ENCODE measurements at regions not wholly inside any gene's neighbourhood (a gene's known extent, or its start where the extent isn't known, plus 50 kb on each side); places are given as distances from the start of the nearest gene placed in this dataset.

- H3K9ac ChIP-seq: no peak overlapping the region
- H3F3A ChIP-seq (replicated peaks; ENCODE audit: insufficient read depth): peaks cover 9% of the 10 kb centered on the region
- ChIA-PET POLR2A (no interaction called here), CTCF (interaction anchor here (1.0 kb wide), 1 partner anchor 402 kb away, joined by 4 read pairs; no protein-coding TSS in a partner anchor)
- H3K4me3 ChIP-seq (ENCODE audit: low read depth in 2 of 2, low read length in 1 of 2): no peak overlapping the region
- TF ChIP-seq FOXM1 (IDR thresholded peaks at IDR 0.05; ENCODE audit: low read depth) (no peak), IRF3 (IDR thresholded peaks at IDR 0.05; ENCODE audit: low read depth, low read length) (no peak), TCF12 (IDR thresholded peaks at IDR 0.05) (no peak), TAF1 (IDR thresholded peaks at IDR 0.05; ENCODE audit: borderline replicate concordance, low read depth, low read length) (no peak), EP300 (IDR thresholded peaks at IDR 0.05; ENCODE audit: borderline replicate concordance in 1 of 2, low read depth in 1 of 2, low read length in 1 of 2) (no peak), TEAD4 (IDR thresholded peaks at IDR 0.05; ENCODE audit: borderline replicate concordance, insufficient read depth) (no peak), NRF1 (IDR thresholded peaks at IDR 0.05; ENCODE audit: low read depth, low read length) (no peak), USF1 (IDR thresholded peaks at IDR 0.05; ENCODE audit: borderline replicate concordance, low read depth) (no peak), USF2 (IDR thresholded peaks at IDR 0.05; ENCODE audit: borderline replicate concordance, low read depth, low read length) (no peak), ZBTB33 (IDR thresholded peaks at IDR 0.05; ENCODE audit: borderline replicate concordance, low read depth) (no peak), MAX (IDR thresholded peaks at IDR 0.05; ENCODE audit: low read depth) (no peak), SIN3A (IDR thresholded peaks at IDR 0.05; ENCODE audit: borderline replicate concordance, low read depth, low read length) (no peak), CTCF (IDR thresholded peaks at IDR 0.05) (no peak), MXI1 (IDR thresholded peaks at IDR 0.05; ENCODE audit: low read depth, low read length) (no peak), GATA2 (CRISPR knock-in tag; IDR thresholded peaks at IDR 0.05) (no peak), NFIC (IDR thresholded peaks at IDR 0.05; ENCODE audit: borderline replicate concordance) (no peak), POLR2AphosphoS5 (IDR thresholded peaks at IDR 0.05; ENCODE audit: low read depth, low read length) (no peak)
- H3K27me3 ChIP-seq (ENCODE audit: insufficient read depth): no peaks in the 10 kb centered on the region
- H3K79me2 ChIP-seq (ENCODE audit: insufficient read depth): no peaks in the 10 kb centered on the region
- H3K4me1 ChIP-seq (ENCODE audit: control insufficient read depth in 1 of 2, insufficient read depth in 2 of 2, low read depth in 1 of 2, low read length in 1 of 2): peaks cover 0 to 7% of the 10 kb centered on the region in 2 experiments; a peak in 1 of 4 replicates
- WGBS (ENCODE audit: low lambda C conversion rate): 42% methylated on average over 5 of the region's 5 CpGs
- H3K36me3 ChIP-seq (replicated peaks in 1 of 2; ENCODE audit: control insufficient read depth in 1 of 2, insufficient read depth in 2 of 2, low read length in 1 of 2): no peaks in the 10 kb centered on the region
- no peak for DNase-seq
- H3K27ac ChIP-seq (ENCODE audit: low read depth in 2 of 2, low read length in 1 of 2): no peak overlapping the region
- H4K20me1 ChIP-seq (ENCODE audit: insufficient read depth): no peaks in the 10 kb centered on the region
- no peaks in the 10 kb centered on the region for H3K9me2 ChIP-seq
- no peaks in the 10 kb centered on the region for H3K9me3 ChIP-seq
- no peak overlapping the region for H2AFZ ChIP-seq (ENCODE audit: low read depth)
- no peak overlapping the region for H3K4me2 ChIP-seq
These were observed 243.5 kb upstream of the KCNIP4 start for GRCh38 chr4:22192084-22192511.
